ENCODE measurements at regions not wholly inside any gene's neighbourhood (a gene's known extent, or its start where the extent isn't known, plus 50 kb on each side); places are given as distances from the start of the nearest gene placed in this dataset.

- no peak for TF ChIP-seq EZH2phosphoT487 (IDR thresholded peaks at IDR 0.05; ENCODE audit: low read depth, severe bottlenecking, unreplicated experiment)
- no peak for TF ChIP-seq CTCF (IDR thresholded peaks at IDR 0.05; ENCODE audit: poor library complexity)
These were observed 222.4 kb upstream of the PFKP start for GRCh38 chr10:2844925-2845324.
